ENCODE measurements at regions not wholly inside any gene's neighbourhood (a gene's known extent, or its start where the extent isn't known, plus 50 kb on each side); places are given as distances from the start of the nearest gene placed in this dataset.

DNA sequence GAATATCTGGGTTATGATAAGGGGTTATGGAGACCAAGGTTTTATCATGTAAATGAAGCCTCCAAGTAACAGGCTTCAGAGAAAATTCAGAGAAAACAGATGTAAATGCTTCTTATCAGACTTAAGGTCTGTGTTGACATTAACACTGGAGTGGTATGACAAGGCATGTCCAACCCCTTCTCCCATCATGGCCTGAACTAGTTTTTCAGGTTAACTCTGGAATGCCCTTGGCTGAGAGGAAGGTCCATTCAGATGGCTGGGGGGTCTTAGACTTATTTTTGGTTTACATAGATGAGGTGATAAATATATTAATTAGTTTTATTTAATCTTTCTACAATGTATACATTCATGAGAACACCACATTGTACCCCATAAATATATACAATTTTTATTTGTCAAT, 399.6 kb downstream of the TBX15 start:
- TF ChIP-seq, protein P1, sequence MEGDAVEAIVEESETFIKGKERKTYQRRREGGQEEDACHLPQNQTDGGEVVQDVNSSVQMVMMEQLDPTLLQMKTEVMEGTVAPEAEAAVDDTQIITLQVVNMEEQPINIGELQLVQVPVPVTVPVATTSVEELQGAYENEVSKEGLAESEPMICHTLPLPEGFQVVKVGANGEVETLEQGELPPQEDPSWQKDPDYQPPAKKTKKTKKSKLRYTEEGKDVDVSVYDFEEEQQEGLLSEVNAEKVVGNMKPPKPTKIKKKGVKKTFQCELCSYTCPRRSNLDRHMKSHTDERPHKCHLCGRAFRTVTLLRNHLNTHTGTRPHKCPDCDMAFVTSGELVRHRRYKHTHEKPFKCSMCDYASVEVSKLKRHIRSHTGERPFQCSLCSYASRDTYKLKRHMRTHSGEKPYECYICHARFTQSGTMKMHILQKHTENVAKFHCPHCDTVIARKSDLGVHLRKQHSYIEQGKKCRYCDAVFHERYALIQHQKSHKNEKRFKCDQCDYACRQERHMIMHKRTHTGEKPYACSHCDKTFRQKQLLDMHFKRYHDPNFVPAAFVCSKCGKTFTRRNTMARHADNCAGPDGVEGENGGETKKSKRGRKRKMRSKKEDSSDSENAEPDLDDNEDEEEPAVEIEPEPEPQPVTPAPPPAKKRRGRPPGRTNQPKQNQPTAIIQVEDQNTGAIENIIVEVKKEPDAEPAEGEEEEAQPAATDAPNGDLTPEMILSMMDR (IDR thresholded peaks at IDR 0.05): no peak
- TF ChIP-seq POLR2A (IDR thresholded peaks at IDR 0.05): no peak
